Glomerular visceral epithelial cell (primary cell): ENCODE measurements at regions not wholly inside any gene's neighbourhood (a gene's known extent, or its start where the extent isn't known, plus 50 kb on each side); places are given as distances from the start of the nearest gene placed in this dataset.
"Not testable (repeated sequence)": the region's sequence is repeated elsewhere in the genome, so short reads cannot be mapped to it uniquely, and the experiment has no call there.

ENCODE experiments used
- DNase-seq: peaks from one replicate; pipeline ENCODE4 v3.0.0-alpha.2; 2016; ENCODE audit errors: extremely low spot score

DNA sequence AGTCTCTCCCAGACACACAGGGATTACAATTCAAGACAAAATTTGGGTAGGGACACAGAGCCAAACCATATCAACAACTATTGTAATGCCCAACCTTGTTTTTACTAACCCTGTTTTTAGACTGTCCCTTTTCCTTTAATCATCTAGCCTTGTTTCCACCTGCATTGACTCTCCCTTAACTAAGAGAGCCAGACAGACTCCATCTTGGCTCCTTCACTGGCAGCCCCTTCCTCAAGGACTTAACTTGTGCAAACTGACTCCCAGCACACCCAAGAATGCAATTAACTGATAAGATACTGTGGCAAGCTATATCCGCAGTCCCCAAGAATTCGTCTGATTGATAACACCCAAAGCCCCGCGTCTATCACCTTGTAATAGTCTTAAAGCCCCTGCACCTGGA lies 151.8 kb upstream of the DGKB start:
- not testable (repeated sequence) for DNase-seq

DNA sequence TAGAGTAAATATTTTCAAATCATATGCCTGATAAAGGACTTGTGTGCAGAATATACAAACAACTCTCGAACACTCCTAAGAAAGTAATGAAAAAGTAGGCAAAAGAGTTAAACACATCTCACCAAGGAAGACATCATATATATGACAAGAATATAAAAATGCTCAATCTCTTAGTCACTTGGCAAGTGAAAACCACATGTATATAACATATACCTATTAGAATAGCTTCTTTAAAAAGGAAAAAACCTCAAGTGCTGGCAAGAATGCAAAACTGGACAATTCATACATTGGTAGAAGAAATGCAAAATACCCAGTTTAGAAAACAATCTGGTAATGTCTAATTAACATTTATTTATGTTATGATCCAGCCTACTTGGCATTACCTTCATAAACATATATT lies 146.6 kb upstream of the DGKB start:
- no peak for DNase-seq

DNA sequence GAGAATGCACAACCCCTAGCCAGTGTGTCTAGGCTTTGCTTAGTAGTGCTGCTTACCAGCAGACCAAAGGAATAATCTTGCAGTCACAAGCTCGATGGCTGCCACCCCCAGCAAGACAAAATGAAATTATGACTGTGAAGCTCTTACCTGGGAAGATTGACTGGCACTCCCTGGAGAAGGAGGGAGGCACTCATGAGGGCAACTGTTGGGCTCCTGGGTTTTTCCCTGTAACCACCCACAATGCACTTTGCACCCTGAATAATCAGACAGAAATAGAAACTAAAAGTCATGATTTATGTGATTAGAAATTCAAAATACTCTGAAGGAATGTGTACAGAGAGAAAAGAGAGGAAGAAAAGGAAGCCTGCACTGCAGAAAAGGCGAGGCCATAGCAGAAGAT lies 144.3 kb upstream of the DGKB start:
- DNase-seq: no peak

DNA sequence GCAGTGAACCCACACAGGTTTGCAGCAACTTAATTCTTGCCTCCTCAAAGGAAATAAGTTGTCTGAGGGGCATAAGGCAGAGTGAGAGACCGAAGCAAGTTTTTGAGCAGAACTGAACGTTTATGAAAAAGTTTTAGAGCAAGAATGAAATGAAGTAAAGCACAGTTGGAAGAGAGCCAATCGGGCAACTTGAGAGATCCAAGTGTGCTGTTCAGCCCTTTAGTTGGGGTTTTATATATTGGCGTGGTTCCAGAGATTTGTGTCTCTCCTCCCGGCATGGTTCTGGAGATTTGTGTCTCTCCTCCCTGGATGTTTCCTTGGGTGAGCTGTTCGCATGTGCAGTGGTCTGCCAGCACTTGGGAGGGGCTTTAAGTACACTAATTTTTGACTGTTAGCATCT lies 141.4 kb upstream of the DGKB start:
- no peak for DNase-seq

DNA sequence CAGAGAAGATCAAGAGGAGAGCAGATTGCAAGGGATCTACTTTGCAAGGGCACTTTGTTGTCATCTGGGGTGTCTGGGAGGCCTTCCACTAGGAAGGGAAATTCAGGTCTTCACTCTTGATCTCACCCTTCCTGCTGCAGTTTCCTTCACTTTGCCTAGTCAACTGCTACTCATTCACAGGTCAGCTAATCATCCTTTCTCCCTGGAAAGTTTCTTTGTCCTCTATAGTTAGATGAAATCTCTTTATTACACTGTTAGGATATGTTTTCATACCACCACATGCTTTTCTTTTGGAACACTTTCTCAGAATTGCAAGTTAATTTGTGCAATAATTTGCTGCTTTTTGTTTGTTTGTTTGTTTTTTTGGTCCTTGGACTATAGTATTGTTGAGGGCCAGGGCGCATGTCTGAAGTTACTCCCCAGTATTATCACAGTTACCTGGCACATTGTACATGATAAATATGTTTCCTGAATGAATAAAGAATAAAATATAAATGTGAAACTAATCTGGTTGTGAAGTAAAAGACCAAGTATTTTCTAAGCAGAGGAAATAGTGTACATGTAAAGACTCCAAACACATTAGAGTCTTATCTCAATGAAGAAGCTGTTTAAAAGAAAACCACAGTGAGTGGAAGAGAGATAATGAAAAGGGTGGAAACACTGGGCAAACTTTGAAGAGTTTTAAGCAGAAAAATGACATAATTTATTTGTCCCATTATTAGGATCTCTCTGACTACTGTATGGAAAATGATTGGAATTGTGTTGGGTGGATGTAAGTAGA lies 139.9 kb upstream of the DGKB start:
- DNase-seq: no peak

DNA sequence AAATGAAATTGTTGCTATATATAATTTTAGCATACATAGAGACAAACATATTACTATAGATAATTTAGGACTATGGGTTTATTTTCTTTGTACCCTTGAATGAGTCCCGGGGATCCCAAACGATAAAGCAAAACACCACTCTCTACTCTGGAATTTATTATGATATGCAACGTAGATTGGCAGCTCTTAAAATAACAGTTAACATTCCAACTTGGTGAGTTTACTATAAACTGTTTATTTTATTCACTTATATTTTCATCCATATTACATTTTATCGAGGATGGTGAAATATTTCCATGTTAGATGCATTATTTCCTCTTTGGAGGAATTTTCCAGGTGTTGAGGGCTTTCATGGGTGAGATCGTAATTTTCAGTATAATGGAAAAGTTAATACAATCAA lies 138.7 kb upstream of the DGKB start:
- DNase-seq: no peak

DNA sequence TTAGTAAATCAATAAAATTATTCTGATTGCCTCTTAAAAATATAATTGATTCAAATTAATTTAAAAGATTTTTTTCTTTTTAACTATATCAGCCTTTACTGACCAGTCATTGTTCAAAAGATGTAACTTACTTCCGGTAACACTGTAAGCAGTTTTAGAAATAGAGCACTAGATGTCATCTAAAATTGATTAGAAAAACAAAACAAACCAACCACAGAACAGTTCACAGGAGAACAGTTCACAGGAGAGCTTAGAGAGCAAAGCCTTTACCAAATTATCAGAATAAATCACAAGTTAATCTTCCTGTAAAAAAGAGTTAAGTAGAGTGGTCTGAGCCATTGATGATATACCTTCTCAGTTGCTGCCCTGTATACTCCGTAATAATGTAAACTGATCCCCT lies 133.3 kb upstream of the DGKB start:
- DNase-seq: no peak

DNA sequence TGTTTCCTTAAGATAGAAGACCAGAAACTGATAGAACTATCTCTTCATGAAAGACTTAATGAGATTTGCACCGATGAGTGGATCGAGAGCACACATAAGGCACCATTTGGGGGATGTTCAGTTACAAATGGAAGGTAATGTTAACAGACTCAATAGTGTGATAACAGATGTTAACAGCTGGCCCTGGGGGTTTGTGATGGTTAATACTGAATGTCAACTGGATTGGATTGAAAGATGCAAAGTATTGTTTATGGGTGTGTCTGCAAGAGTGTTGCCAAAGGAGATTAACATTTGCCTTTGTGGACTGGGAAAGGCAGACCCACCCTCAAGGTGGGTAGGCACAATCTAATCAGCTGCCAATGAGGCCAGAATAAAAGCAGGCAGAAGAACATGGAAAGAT lies 130.5 kb upstream of the DGKB start:
- DNase-seq: no peak

DNA sequence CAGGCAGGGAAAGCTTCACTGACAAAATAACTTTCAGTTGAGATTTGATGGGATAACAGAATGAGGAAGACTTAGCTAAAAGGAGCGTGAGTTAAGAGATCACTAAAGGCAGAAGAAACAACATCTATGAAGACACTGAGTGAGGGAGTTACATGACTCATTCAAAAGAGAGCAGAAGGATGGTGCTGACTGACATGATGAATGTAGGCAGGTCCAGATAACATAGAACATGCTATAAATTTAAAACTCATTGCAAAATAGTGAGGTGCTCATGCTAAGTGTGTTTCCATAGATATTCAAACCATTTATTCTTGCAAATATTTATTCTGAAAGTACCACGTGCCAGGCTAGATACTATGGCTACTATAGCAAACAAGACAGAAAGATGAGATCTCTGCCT lies 116.4 kb upstream of the DGKB start:
- no peak for DNase-seq

DNA sequence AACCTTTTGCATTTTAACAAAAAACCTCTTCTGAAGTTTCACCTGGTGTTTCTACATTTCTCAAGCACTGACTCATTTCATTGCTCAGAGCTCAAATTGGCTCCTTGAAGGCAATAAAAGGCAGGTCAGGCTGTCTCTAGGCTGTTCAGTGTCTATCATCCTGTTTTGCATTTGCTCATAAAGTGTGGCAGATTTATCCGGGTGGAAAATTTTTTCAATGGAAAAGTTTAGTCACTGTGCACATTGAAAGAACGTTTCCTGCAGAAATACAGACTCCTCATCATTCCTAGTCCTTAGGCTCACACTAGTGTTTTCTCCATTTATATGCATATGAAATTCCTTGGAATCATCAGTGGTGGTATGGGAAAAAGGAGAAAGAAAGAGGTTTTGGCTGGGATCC lies 114.2 kb upstream of the DGKB start:
- peak; percentile 67 for DNase-seq

DNA sequence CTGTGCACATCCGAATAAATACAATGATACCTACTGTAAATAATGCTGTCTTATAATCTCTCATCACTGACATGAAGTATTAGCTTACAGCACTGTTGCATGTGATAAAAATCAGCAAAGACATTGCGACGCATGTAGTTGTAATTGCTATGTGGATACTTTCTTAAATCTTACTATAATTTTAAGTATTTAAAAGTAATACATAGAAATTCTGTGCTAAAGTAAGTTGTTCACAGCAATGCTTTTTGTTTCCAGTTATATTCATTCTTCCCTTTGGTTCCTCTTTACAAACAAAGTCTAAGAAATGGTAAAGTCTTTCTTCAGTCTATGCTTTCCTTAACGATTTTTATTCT lies 113.7 kb upstream of the DGKB start:
- DNase-seq: no peak

DNA sequence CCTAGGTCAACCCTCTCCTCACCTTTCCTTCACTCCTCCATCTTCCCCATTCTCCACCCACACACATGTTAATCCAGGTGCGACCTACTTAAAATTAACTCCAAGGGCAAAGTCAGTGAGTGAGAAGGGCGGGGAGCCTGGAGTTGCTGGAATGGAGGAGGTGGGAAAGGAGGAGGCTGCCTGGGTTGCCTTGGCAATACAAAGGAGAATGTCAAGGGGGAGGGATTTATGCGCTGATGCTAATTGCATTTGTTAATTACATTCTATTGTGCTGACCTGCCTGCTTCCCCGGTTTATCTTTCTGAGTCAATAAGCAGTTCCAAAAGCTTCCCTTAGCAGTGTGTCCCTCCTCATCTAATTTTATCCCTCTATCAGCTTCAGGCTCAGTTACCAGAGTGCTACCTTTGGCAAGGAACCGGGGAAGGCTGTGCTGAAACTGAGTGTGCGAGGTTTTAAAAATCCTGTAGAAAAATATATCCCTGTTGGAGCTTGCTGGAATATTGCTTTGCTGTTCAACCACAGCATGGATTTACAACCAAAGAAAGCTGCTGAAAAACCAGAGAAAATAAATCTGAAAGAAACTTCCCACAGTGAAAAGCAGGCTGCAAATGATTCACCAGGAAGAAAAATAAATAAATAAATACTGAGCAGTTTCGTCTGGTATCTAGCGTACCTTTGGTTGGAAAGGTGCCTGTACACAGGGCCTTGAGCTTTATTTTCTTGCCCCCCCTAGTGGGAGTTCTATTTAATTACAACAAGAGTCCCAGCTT lies 113.2 kb upstream of the DGKB start:
- peak; percentile 82 for DNase-seq

DNA sequence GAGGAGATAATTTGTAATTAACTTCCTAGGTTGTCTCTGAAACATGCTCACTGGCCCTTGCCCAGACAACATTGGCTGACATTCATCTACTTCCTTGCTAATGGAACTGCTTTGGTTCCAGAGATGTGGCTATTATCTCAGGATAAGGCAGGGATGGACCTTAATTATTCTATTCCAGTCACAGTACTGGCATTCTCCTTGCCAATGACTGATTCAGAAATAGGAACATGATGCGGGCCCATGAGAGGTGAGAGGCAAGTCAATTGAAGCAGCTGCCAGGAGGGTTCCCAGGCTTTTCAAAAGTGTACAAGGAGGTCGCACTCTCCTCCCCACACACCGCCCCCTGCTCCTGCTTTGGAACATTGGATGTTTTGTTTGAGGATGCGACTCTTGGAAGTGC lies 109.6 kb upstream of the DGKB start:
- DNase-seq: no peak

DNA sequence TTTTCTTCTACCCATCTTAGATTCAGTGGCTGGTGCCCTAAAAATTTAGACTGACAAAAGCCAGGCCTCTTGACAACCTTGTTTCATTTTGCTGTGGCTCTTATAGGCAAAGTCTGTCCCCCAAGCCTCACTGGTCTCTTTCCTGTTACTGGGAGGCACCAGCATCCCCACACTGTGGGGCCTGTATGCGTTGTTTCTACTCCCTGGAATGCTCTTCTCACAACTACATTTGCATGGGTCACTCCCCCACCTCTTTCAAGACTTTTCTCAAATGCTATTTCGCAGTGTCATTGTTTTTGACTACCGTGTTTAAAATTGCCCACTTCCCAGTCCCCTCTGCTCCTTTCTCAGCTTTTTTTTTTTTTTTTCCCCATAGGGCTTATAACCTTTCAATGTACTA lies 108.7 kb upstream of the DGKB start:
- DNase-seq: no peak

DNA sequence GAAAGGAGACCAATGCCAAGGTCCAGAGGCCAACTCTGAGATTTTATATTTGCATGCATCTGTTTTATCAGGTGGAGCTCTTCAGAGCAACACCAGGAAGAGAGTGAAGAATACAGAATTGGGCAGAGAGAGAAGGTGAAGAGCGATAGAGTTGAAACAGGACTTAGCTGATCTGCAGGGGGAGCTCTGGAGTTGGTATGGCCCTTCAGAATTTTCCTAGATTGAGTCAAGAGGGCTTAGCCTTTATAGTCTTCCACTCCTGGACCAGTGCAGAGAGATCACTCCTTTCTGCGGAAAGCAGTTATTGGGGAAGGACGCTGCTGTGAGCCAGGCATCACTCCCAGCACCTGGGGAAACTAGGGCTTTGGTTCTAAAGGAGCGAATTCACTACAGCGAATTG lies 105.0 kb upstream of the DGKB start:
- DNase-seq: peak; percentile 3

DNA sequence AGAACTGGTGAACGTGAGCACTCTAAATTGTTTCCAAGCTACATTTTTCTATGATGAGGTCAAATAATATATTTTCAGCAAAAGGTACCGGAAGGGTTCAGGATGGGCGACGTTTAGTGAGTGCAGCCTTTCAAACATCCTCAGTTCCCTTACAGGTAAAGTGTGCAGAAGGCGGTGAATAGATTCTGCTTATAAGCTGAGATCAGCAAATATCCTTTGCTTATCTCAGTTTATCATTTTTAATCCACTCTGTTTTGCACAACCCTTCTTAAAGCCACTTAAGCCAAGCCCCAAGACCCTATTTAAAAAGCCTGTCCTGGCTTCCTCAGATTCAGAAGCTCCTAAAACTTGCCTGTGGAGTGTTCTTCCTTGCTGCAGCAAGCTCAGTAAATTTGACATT lies 103.1 kb upstream of the DGKB start:
- no peak for DNase-seq

DNA sequence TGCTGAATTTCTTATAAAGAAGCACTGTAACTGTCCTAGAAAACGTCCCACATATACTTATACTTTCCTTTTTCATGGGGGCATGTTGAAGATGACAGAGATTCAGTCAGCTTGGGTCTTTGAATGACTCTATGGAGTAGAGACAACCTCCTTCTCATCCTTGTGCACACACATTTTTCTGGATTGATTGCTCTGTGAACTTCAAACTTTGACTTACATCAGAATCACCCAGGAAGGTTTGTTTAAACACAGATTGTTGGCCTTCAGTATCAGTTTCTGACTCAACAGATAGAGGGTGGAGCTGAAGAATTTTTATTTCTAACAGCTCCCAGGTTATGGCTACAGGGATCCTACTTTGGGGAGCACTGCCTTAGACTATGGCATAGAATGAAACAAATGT lies 97.6 kb upstream of the DGKB start:
- no peak for DNase-seq

DNA sequence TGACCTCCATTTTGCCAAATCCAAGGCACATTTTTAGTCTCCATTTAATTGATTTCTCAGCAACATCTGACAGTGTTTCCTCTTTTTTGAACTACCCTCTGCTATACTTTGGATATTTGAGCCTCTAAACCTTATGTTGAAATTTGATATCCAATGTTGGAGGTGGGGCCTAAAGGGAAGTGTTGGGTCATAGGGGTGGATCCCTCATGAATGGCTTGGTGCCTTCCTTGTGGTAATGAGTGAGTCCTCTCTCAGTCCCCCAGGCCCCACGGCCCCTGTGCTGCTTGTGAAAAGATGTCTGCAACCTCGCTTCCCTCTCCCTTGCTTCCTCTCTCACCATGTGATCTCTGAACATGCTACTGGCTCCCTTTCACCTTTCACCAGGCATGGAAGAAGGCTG lies 96.8 kb upstream of the DGKB start:
- DNase-seq: no peak

DNA sequence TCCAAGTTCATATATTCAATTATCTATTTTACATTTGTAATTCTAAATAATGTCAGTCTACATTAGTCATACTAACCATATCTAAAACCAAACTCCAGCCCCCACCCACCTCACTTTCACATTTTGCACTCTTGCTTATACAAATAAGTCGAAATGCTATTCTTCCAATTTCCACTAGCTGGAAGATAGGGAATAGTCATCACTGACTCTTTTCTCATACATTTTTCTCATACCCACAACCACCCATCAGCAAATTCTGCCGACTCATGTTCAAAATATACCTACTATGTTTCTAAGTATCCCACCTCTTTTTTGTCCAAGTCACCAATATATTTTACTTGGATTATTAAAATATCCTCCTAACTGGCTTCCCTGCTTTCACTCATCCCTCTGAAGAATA lies 93.2 kb upstream of the DGKB start:
- no peak for DNase-seq

DNA sequence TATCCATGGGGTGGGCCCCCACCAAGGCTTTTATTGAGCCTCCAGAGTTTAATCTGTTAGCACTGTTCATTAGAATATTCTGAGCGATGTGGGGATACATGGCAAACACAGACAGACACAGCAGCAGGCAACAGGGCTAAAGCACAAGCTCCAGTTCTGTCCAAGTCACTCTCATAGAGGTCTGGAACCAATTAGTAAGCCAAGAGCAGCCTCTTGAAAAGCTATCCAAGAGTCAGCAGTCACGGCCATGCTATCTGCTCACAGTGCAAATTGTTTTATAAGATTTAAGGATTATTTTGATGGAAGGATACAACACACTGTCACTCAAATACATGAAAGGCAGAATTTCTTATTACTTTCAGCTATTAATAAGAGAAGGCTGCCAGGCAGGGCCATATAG lies 86.4 kb upstream of the DGKB start:
- DNase-seq: no peak

DNA sequence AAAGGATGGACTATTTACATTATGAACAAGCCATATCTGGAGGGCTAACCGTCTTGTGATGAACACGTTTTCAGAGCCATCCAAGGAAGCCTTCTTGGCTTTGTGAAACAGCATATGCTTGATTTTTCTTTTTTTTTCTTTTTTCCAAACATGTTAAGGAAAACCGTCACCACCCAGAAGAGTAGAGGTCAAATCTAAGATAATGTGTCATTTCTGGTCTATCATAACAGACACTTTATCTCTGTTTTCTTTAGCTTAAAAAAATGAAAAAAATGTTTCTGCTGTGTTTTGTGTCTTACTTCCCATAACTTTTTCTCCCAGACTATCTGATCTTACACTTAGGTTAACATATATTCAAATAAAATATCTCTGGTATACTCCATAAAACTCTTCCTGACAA lies 76.1 kb upstream of the DGKB start:
- no peak for DNase-seq

DNA sequence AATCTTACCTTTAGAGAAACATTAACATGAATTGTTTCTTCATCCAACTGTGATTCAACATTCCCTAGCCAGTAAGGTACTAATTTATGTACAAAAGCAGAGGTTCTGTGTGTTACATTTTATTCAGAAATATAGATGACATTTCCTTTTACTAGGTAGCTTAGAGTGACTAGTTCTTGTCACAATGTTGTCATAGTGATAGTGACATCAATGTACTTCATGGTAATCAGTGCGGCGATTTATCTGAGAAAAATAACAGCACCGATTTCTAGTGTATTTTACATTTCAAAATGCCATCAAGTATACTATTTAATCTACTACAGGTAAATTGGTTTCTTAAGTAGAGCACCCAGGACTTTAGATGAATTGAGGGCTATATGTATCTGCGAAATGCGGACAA lies 72.1 kb upstream of the DGKB start:
- DNase-seq: no peak

DNA sequence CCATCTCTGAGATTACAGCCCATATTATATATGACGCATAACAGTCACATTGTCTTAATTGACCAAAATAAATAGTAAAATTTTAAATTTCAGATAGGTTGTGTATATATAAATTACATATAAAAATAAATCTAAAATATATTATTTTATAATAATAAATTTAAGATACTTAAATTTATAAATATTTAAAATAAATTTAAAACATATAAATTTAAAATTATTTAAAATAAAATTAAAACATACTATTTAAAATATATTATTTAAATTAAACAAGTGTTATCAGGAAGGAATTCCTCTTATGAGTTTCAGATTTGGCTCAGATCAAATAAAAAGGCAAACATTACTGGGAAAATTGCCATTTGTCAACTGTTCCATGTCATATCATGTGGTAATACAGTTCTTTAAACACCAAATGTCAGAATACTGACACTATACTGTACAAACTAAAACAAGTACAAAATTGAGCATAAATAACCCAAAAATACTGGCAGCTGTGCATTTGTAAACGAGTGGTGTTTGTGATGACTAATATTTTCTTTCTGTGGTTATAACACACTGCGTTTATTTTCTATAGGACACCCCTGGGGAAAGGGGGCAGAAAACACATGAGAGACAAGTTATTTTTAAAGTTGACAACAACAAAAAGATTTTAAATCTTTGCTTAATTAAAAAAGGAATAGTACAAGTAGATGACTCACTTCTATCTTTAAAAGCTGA lies 71.3 kb upstream of the DGKB start:
- no peak for DNase-seq
